OCI-LY1 (cell line): ENCODE measurements at regions not wholly inside any gene's neighbourhood (a gene's known extent, or its start where the extent isn't known, plus 50 kb on each side); places are given as distances from the start of the nearest gene placed in this dataset.

Experiments
- H2AFZ ChIP-seq: fragments of 200-600 bp; sonication (generic), shearing (Covaris generic); 2 replicates; pipeline ENCODE4 v1.6.0; 2014; ENCODE audit warnings: antibody characterized with exemption, mild to moderate bottlenecking, low read length
- H3F3A ChIP-seq: fragments of 200-600 bp; sonication (generic), shearing (Covaris generic); 2 replicates; pipeline ENCODE4 v1.6.0; 2014; ENCODE audit warnings: mild to moderate bottlenecking, antibody characterized with exemption, low read length, moderate library complexity; ENCODE audit not compliant: insufficient read depth
- H3K27ac ChIP-seq: fragments of 200-600 bp; sonication (generic); 2 replicates; pipeline ENCODE4 v1.5.1; 2014; ENCODE audit warnings: low read length, mixed run types, mild to moderate bottlenecking, low read depth; ENCODE audit not compliant: poor library complexity, severe bottlenecking
- H3K27me3 ChIP-seq: fragments of 200-600 bp; sonication (generic); 2 replicates; pipeline ENCODE4 v1.6.0; 2014; ENCODE audit warnings: antibody characterized with exemption, mild to moderate bottlenecking, low read length, moderate library complexity; ENCODE audit not compliant: insufficient read depth
- H3K36me3 ChIP-seq: fragments of 200-600 bp; sonication (generic); 2 replicates; pipeline ENCODE4 v1.6.1; 2014; ENCODE audit warnings: mild to moderate bottlenecking, antibody characterized with exemption, low read length, moderate library complexity, mixed read lengths; ENCODE audit not compliant: insufficient read depth
- H3K4me1 ChIP-seq: fragments of 200-600 bp; sonication (generic); 2 replicates; pipeline ENCODE4 v1.5.1; 2014; ENCODE audit warnings: mild to moderate bottlenecking, low read length, moderate library complexity; ENCODE audit not compliant: insufficient read depth, severe bottlenecking
- H3K4me2 ChIP-seq: fragments of 200-600 bp; sonication (generic), shearing (Covaris generic); 2 replicates; pipeline ENCODE4 v1.6.1; 2014; ENCODE audit warnings: low read length
- H3K4me3 ChIP-seq: fragments of 200-600 bp; sonication (generic); 2 replicates; pipeline ENCODE4 v1.5.1; 2014; ENCODE audit warnings: low read length, low read depth, mild to moderate bottlenecking, mixed read lengths; ENCODE audit not compliant: poor library complexity, severe bottlenecking
- H3K79me2 ChIP-seq: fragments of 200-600 bp; shearing (Covaris generic); 2 replicates; pipeline ENCODE4 v1.6.1; 2016; ENCODE audit warnings: mixed run types, low read length, mixed read lengths; ENCODE audit not compliant: insufficient read depth
- H3K9ac ChIP-seq: fragments of 200-600 bp; sonication (generic), shearing (Covaris generic); 2 replicates; pipeline ENCODE4 v1.6.1; 2014; ENCODE audit warnings: mild to moderate bottlenecking, low read length, mixed read lengths
- H3K9me2 ChIP-seq: fragments of 200-600 bp; sonication (generic), shearing (Covaris generic); 2 replicates; pipeline ENCODE4 v1.6.1; 2014; ENCODE audit warnings: low read depth, mild to moderate bottlenecking, low read length, mixed read lengths
- H3K9me3 ChIP-seq: fragments of 200-600 bp; shearing (Covaris generic); 2 replicates; pipeline ENCODE4 v1.6.1; 2014; ENCODE audit warnings: low read length, mixed read lengths
- H4K20me1 ChIP-seq: fragments of 200-600 bp; sonication (generic), shearing (Covaris generic); 2 replicates; pipeline ENCODE4 v1.6.0; 2016; ENCODE audit warnings: mild to moderate bottlenecking, low read length; ENCODE audit not compliant: insufficient read depth
- CTCF ChIP-seq: fragments of 200-600 bp; sonication (generic), shearing (Covaris generic); IDR thresholded peaks from 2 replicates; pipeline ENCODE4 v1.5.1; 2017; ENCODE audit warnings: mild to moderate bottlenecking, antibody characterized with exemption, low read length, moderate library complexity, mixed read lengths
- EZH2 ChIP-seq: fragments of 200-600 bp; sonication (generic), shearing (Covaris generic); IDR thresholded peaks from 2 replicates; pipeline ENCODE4 v1.8.0; 2017; ENCODE audit warnings: borderline replicate concordance, mixed run types, mild to moderate bottlenecking, antibody characterized with exemption, low read length, moderate library complexity, mixed read lengths

DNA sequence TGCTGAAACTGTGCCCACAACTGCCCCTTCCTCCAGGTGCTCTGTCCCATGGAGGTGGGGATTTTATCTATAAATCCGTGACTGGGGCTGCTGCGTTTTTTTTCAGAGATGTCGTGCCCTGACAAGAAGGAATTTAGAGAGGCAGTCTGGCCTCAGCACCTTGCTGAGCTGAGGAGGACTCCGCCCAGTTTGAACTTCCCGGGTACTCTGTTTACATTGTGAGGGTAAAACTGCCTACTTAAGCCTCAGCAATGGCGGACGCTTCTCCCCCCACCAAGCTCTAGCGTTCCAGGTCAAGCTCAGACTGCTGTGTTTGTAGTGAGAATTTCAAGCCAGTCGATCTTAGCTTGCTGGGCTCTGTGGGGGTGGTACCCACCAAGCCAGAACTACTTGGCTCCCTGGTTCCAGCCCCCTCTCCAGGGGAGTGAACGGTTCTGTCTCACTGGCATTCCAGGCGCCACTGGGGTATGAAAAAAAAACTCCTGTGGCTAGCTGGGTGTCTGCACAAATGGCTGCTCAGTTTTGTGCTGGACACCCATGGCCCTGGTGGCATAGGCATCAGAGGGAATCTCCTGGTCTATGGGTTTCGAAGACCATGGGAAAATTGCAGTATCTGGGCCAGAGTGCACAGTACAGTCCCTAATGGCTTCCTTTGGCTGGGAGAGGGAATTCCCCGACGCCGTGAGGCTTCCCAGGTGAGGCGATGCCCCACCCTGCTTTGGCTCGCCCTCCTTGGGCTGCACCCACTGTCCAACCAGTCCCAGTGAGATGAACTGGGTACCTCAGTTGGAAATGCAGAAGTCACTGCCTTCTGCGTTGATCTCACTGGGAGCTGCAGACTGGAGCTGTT is 68.5 kb upstream of the SGO1 start:
- no peak overlapping the region for H3K27ac ChIP-seq
- H2AFZ ChIP-seq: no peak overlapping the region
- H3K4me1 ChIP-seq: no peaks in the 10 kb centered on the region
- TF ChIP-seq EZH2 (no peak), CTCF (no peak)
- no peaks in the 10 kb centered on the region for H3K27me3 ChIP-seq
- no peaks in the 10 kb centered on the region for H3K9me2 ChIP-seq
- no peaks in the 10 kb centered on the region for H3F3A ChIP-seq
- H3K4me3 ChIP-seq: no peak overlapping the region
- H4K20me1 ChIP-seq: no peaks in the 10 kb centered on the region
- no peaks in the 10 kb centered on the region for H3K79me2 ChIP-seq
- H3K9me3 ChIP-seq: no peaks in the 10 kb centered on the region
- no peaks in the 10 kb centered on the region for H3K36me3 ChIP-seq
- H3K4me2 ChIP-seq: no peak overlapping the region
- no peak overlapping the region for H3K9ac ChIP-seq

- Histone ChIP-seq H3K9me2 (no peaks in the 10 kb centered on the region), H3K79me2 (no peaks in the 10 kb centered on the region), H3K4me3 (no peak overlapping the region), H3K4me2 (no peak overlapping the region), H3K9me3 (no peaks in the 10 kb centered on the region), H3K27me3 (no peaks in the 10 kb centered on the region), H4K20me1 (no peaks in the 10 kb centered on the region), H2AFZ (no peak overlapping the region), H3K36me3 (no peaks in the 10 kb centered on the region), H3F3A (no peaks in the 10 kb centered on the region), H3K9ac (no peak overlapping the region), H3K4me1 (no peaks in the 10 kb centered on the region), H3K27ac (no peak overlapping the region)
- TF ChIP-seq EZH2: no peak
- no peak for TF ChIP-seq CTCF
These were observed 64.8 kb upstream of the SGO1 start for GRCh38 chr3:20250786-20251185.

DNA sequence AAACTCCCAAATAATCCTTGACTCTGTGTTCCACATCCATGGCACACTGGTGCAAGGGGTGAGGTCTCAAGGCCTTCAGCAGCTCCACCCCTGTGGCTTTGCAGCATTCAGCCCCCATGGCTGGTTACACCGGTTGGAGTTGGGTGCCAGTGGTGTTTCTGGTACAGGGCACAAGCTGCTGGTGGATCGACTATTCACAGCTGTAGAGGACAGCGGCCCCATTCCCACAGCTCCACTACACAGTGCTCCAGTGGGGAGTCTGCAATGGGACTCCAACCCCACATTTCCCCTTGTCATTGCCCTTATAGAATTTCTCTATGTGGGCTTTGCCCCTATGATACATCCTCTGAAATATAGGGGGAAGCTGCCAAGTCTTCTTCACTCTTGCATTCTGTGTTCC is 64.3 kb upstream of the SGO1 start:
- Histone ChIP-seq H3K4me1 (no peaks in the 10 kb centered on the region), H3K4me2 (no peak overlapping the region), H3K9ac (no peak overlapping the region), H3F3A (no peaks in the 10 kb centered on the region), H3K79me2 (no peaks in the 10 kb centered on the region), H2AFZ (no peak overlapping the region), H3K4me3 (no peak overlapping the region), H3K27ac (no peak overlapping the region), H3K9me3 (no peaks in the 10 kb centered on the region), H3K27me3 (no peaks in the 10 kb centered on the region), H3K36me3 (no peaks in the 10 kb centered on the region), H4K20me1 (no peaks in the 10 kb centered on the region), H3K9me2 (no peaks in the 10 kb centered on the region)
- TF ChIP-seq EZH2: no peak
- TF ChIP-seq CTCF: no peak
